H7 (cell line): ENCODE measurements at regions not wholly inside any gene's neighbourhood (a gene's known extent, or its start where the extent isn't known, plus 50 kb on each side); places are given as distances from the start of the nearest gene placed in this dataset.

ENCODE experiments used
- DNase-seq: peaks from one replicate; pipeline ENCODE4 v3.0.0; 2012
- H3K27me3 ChIP-seq: 2 replicates; pipeline ENCODE4 v1.6.0; 2011; ENCODE audit warnings: mild to moderate bottlenecking, low read length; ENCODE audit not compliant: control insufficient read depth, insufficient read depth
- H3K36me3 ChIP-seq: replicated peaks from 2 replicates; pipeline ENCODE4 v1.5.1; 2011; ENCODE audit warnings: low read length; ENCODE audit not compliant: control insufficient read depth, insufficient read depth
- H3K4me3 ChIP-seq: 2 replicates; pipeline ENCODE4 v1.5.1; 2011; ENCODE audit warnings: low read depth, mild to moderate bottlenecking, control low read depth, low read length, moderate library complexity; ENCODE audit not compliant: insufficient read depth

DNA sequence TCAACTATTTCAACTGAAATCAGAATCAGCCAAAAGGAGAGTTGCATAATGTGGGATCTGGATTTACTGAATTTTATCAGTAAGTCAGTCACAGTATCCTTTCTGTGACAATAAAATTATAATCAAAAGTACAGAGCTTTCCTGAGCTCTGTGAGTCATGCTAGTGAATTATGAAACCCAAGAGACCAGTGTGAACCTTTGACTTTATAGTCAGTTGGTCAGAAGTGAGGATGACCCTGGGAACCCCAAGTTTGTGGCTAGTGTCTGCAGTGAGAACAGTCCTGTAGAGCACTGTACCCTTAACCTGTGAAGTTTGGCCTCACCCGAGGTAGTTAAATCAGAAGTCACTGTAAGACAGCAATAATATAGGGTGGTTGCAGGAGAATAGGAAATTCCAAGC lies 381.7 kb downstream of the CDH19 start:
- H3K36me3 ChIP-seq, result no peaks in the 10 kb centered on the region
- H3K4me3 ChIP-seq, result no peak overlapping the region
- H3K27me3 ChIP-seq, result no peaks in the 10 kb centered on the region
- DNase-seq, result no peak

- DNase-seq, result no peak
- H3K36me3 ChIP-seq, result no peaks in the 10 kb centered on the region
- no peak overlapping the region for H3K4me3 ChIP-seq
- H3K27me3 ChIP-seq, result no peaks in the 10 kb centered on the region
Measured at GRCh38 chr18:66219817-66220216, 384.1 kb downstream of the CDH19 start.

DNA sequence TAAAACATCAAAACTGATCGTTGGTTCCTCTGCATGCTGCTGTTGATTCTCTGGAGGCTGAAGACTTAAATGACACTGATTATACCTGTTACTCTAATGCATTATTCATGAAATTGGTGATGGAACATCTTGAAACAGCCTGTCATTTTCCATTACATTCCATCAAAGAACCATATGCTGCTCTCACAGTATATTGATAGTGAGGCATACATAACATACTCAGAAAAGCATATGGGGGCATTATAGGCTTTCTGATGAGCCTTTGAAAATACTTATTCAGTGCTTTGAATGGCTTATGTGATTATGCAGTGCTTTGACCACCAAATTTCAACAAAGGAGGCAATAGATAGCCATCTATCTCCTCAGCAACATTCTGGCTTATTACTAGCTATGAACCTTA lies 392.1 kb downstream of the CDH19 start:
- Histone ChIP-seq H3K4me3 (no peak overlapping the region), H3K36me3 (no peaks in the 10 kb centered on the region), H3K27me3 (no peaks in the 10 kb centered on the region)
- no peak for DNase-seq

DNA sequence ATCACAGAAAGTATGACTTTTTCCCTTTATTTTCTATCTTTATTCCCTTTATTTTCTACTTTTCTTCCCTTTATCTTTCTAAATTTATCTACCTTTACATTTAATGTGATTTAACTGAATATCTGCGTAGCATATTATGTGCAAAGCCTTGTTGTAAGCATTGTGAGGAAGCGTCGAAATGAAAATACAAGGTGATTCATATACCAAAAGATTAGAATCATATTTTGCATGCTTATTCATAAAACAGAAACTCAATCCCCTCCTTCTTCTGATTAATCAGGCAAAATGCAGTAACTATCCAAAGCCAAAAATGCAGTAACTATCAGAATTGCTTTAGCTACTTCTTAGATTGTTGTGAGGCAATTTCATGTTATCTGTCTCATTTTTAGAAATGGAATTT lies 393.0 kb downstream of the CDH19 start:
- no peak for DNase-seq
- Histone ChIP-seq H3K4me3 (no peak overlapping the region), H3K36me3 (no peaks in the 10 kb centered on the region), H3K27me3 (no peaks in the 10 kb centered on the region)

DNA sequence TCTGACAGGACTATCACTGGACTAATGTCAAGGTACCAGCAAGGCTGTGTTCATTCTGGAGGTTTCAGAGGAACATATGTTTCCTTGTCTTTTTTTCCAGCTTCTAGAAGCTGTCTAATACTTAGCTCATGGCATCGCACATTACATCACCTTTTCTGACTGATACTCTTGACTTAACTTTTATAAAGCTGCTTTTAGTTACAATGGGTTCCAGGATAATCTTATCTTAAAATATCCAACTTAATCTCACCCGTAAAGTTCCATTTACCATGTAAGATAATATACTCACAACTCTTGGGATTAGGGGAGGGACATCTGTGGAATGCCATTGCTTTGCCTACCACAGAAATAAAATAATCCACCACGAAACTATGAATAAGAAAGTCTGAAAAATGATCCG lies 394.2 kb downstream of the CDH19 start:
- no peaks in the 10 kb centered on the region for H3K36me3 ChIP-seq
- no peaks in the 10 kb centered on the region for H3K27me3 ChIP-seq
- no peak for DNase-seq
- H3K4me3 ChIP-seq, result no peak overlapping the region

DNA sequence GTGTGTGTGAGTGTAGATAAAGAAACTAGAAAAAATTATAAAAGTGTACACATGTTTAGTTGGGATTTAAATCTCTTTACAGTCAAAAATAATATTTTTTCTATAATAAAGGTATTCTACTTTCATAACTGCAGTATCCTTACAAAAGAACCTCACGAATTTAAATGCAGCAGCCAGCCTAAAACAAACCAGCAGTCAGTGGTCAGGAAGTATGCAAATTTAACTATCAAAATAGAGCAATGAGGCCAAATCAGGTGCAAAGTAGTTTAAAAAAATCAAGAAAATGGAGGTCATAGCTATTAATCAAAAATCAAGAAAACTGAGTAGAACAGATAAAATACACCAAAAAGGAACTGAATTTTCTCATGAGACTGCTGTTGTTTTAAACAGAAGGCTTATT lies 407.1 kb downstream of the CDH19 start:
- no peak overlapping the region for H3K4me3 ChIP-seq
- no peaks in the 10 kb centered on the region for H3K36me3 ChIP-seq
- H3K27me3 ChIP-seq, result no peaks in the 10 kb centered on the region
- DNase-seq, result no peak

DNA sequence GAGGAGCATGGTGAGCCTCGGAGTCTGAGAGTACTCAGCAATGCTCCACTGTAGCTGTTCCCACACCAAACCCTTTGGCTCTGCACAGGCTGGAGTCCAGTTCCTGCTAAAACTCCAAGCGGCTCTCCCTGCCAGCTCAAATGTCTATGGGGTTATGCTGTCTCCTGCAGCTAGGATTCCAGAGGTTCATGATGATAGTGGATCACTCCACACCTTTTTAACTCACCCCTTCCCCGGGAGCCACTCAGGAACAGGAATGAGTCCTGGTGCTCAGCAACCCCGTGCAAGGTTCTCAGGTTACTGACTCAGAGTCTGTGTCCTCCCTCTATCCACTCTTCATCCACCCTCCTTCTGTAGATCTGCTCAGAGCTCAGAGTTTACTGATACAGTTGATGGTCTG lies 410.0 kb downstream of the CDH19 start:
- no peak for DNase-seq
- H3K27me3 ChIP-seq, result no peaks in the 10 kb centered on the region
- no peaks in the 10 kb centered on the region for H3K36me3 ChIP-seq
- no peak overlapping the region for H3K4me3 ChIP-seq

DNA sequence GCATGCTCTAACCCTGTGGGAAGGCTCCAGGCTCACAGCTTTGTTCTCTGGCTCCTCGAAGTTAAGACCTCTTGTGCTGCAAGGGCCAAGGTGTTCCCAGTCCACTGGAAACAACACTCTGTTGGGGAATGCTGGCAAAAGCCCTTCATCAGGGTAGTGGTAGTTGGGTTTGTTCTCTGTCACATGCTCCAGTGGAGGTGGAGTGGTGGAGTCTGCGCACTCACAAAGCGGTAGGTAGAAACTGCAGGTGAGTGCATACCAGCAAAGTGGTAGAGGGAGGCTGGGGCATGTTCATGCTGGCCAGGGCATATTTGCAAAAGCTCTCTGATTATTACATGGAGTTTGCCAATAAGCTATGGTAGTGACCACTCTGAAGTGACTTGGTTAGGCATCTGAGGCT lies 410.5 kb downstream of the CDH19 start:
- H3K36me3 ChIP-seq, result no peaks in the 10 kb centered on the region
- H3K27me3 ChIP-seq, result no peaks in the 10 kb centered on the region
- H3K4me3 ChIP-seq, result no peak overlapping the region
- DNase-seq, result no peak

GRCh38 chr18:66168685-66169235 lies 417.9 kb downstream of the CDH7 start:
- no peaks in the 10 kb centered on the region for H3K27me3 ChIP-seq
- no peak for DNase-seq
- no peak overlapping the region for H3K4me3 ChIP-seq
- H3K36me3 ChIP-seq, result no peaks in the 10 kb centered on the region

- H3K36me3 ChIP-seq, result no peaks in the 10 kb centered on the region
- no peaks in the 10 kb centered on the region for H3K27me3 ChIP-seq
- no peak overlapping the region for H3K4me3 ChIP-seq
- DNase-seq, result no peak
Measured at GRCh38 chr18:66167829-66168684, 417.2 kb downstream of the CDH7 start.

- Histone ChIP-seq H3K27me3 (no peaks in the 10 kb centered on the region), H3K36me3 (no peaks in the 10 kb centered on the region), H3K4me3 (no peak overlapping the region)
- DNase-seq, result no peak
Measured at GRCh38 chr18:66160007-66160406, 409.2 kb downstream of the CDH7 start.

- DNase-seq, result no peak
- Histone ChIP-seq H3K4me3 (no peak overlapping the region), H3K27me3 (no peaks in the 10 kb centered on the region), H3K36me3 (no peaks in the 10 kb centered on the region)
Measured at GRCh38 chr18:66159451-66159850, 408.6 kb downstream of the CDH7 start.

DNA sequence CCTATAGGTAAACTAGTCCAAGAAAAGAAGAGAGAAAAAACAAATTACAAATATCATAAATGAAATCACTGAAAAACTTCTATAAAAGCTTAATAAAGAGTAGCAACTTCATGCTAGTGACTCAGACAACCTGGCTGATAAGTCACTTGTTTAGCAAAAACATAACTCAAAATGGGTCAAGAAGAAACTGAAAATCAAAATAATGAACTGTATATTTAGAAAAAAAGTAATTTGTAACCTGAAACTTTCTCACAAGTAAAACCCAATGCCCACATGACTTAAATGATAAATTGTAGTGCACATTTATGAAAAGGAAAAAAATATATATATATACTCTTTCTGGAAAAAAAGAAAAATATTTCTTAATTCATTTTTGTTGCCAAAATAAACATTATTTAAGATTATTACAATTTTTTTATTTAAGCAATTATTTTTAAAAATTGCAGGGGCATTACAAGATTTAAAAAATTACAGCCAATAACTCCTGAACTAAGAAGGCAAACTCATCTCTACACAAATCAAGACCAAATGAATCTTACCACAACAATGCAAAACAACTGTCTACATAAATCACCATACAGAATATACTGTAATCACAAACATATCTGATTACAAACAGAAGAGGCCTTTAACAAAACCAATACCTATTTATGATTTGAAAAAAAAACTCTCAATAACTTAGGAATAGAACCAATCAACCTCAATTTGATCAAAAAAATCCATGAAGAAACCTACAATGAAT lies 406.3 kb downstream of the CDH7 start:
- no peaks in the 10 kb centered on the region for H3K36me3 ChIP-seq
- DNase-seq, result no peak
- H3K27me3 ChIP-seq, result no peaks in the 10 kb centered on the region
- H3K4me3 ChIP-seq, result no peak overlapping the region

DNA sequence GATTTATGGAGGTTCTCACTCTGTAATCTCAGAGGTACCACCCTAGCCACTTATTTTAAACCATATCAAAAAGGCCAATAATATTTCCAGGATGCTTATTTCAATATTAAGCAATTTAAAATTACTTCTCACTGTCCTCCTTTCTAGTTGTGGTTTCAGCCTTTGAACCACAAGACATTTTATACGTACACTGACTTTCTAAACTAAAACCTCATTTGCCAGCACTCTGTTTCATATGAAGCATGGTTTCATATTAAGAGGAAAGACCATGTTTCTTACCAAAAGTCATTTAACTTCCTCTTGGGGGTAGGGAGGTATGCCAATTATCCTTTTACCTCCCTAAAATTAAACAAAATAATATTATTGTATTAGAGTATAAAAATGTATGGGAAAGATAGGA lies 399.8 kb downstream of the CDH7 start:
- DNase-seq, result no peak
- Histone ChIP-seq H3K36me3 (no peaks in the 10 kb centered on the region), H3K4me3 (no peak overlapping the region), H3K27me3 (no peaks in the 10 kb centered on the region)

DNA sequence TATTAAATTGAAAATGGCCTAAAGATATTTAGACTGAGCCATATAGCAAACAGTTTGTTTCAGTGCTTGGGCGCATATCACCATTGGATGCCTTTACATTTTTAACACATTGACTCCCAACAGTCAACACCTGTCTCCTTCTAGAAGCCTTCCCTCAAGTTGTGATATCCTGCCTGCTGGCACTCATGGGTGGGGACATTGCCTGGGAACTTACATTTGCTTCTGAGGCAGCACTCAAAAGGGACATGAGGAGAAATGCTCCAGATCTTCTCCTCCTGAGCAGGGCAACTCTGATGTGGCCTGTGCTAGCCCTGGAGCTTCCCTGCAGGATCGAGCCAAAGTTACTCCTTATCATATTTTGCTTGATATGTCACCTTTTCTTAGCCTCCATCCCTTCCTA lies 392.2 kb downstream of the CDH7 start:
- no peaks in the 10 kb centered on the region for H3K27me3 ChIP-seq
- no peak for DNase-seq

More for the DNA sequence above, 392.2 kb downstream of the CDH7 start:
- no peak overlapping the region for H3K4me3 ChIP-seq
- H3K36me3 ChIP-seq, result no peaks in the 10 kb centered on the region
